Ovary (tissue), 3 donors: ENCODE measurements at regions not wholly inside any gene's neighbourhood (a gene's known extent, or its start where the extent isn't known, plus 50 kb on each side); places are given as distances from the start of the nearest gene placed in this dataset.

Experiments
- EP300 ChIP-seq: sonication (generic); formaldehyde crosslinking; IDR thresholded peaks from one replicate; pipeline ENCODE4 v1.6.1; 2017; ENCODE audit warnings: antibody characterized with exemption
- POLR2A ChIP-seq: fragments of 450-650 bp; IDR thresholded peaks from one replicate; pipeline ENCODE4 v1.6.1; 2017; ENCODE audit warnings: antibody characterized with exemption, mild to moderate bottlenecking, moderate library complexity
- TF ChIP-seq, protein P1 (sequence below), 3 donors: fragments of 450-650 bp in 2 of 3; fragments of 200-600 bp in 1 of 3; IDR thresholded peaks; one replicate each; pipeline versions ENCODE4 v1.5.1 to v1.8.0; 2016 to 2022; ENCODE audit warnings: antibody characterized with exemption in 3 of 3, mild to moderate bottlenecking in 1 of 3
- donor health status: DM: no; HTN: no; CAD: no.

- TF ChIP-seq, protein P1, sequence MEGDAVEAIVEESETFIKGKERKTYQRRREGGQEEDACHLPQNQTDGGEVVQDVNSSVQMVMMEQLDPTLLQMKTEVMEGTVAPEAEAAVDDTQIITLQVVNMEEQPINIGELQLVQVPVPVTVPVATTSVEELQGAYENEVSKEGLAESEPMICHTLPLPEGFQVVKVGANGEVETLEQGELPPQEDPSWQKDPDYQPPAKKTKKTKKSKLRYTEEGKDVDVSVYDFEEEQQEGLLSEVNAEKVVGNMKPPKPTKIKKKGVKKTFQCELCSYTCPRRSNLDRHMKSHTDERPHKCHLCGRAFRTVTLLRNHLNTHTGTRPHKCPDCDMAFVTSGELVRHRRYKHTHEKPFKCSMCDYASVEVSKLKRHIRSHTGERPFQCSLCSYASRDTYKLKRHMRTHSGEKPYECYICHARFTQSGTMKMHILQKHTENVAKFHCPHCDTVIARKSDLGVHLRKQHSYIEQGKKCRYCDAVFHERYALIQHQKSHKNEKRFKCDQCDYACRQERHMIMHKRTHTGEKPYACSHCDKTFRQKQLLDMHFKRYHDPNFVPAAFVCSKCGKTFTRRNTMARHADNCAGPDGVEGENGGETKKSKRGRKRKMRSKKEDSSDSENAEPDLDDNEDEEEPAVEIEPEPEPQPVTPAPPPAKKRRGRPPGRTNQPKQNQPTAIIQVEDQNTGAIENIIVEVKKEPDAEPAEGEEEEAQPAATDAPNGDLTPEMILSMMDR (IDR thresholded peaks at IDR 0.05): no peak
- TF ChIP-seq EP300 (no peak), POLR2A (no peak)
Observed at GRCh38 chrX:25432396-25432795, 416.6 kb upstream of the ARX start.
